ENCODE measurements at regions not wholly inside any gene's neighbourhood (a gene's known extent, or its start where the extent isn't known, plus 50 kb on each side); places are given as distances from the start of the nearest gene placed in this dataset.

DNA sequence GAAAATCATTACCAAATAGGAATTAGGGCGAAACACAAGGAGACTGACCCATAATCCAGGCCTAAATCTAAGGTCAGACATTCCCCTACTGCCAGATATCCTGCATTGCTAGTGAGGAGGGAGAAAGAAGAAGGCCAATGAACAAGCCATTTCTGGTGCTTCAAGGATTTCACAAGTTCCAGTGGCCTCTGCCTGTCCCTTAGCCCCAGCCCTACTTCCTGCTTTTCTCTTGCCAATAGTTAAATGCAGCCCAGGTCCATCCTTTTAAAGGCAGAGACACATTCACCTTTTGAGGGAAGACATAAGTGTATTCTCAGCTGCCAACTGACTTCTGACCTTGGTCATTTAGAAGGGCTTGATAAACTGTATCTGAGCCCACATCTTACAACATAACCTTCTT is 135.8 kb downstream of the ZNF621 start (continued):
- TF ChIP-seq MYNN (IDR thresholded peaks at IDR 0.05) (no peak), MYNN (CRISPR knock-in tag; IDR thresholded peaks at IDR 0.05) (no peak), ZNF778 (CRISPR knock-in tag; IDR thresholded peaks at IDR 0.05) (no peak), ZNF274 (IDR thresholded peaks at IDR 0.05; ENCODE audit: borderline replicate concordance, low read depth, low read length) (no peak)

DNA sequence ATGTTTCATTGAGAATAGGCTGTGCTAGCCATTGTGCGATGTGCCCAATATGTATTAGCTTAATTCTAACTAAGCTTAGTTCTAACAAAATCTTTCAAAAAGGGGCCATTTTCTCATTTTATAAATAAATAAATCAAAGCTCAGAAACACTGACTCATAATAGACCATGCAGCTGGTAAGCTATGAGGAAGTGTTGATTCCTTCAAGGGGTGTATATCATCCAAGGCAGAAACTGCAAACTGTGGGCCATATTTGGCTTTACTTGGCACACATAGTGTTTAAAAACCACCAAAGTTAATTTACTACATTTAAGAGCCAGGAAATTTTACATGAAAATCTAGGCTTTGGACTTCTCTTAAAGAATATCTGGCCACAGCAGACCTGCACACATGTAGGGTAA is 136.5 kb downstream of the ZNF621 start:
- no peak for ATAC-seq
- H4K20me1 ChIP-seq (replicated peaks; ENCODE audit: control insufficient read depth, insufficient read depth, low read length): no peaks in the 10 kb centered on the region
- no peak overlapping the region for H3K9ac ChIP-seq (ENCODE audit: insufficient read depth in 1 of 2, low read depth in 2 of 2, low read length in 2 of 2)
- ChIA-PET POLR2A (no interaction called here), CTCF (ENCODE audit: low intra/inter-chr PET ratio) (no interaction called here)
- in situ Hi-C loops (cut with MboI): no loop called here
- no peak overlapping the region for H3K27ac ChIP-seq (ENCODE audit: extremely low read depth, low read depth, low read length)
- intact Hi-C loops (cut with micrococcal nuclease): no loop called here
- H3K79me2 ChIP-seq (ENCODE audit: control insufficient read depth, insufficient read depth, low read length): no peaks in the 10 kb centered on the region
- 5% methylated on average over 1 of the region's 1 CpG for WGBS (ENCODE audit: insufficient coverage, low coverage, missing lambda C conversion rate)
- H3K9me1 ChIP-seq (ENCODE audit: control insufficient read depth, insufficient read depth, low read length): no peaks in the 10 kb centered on the region
- no peak overlapping the region for H3K4me3 ChIP-seq
- no peaks in the 10 kb centered on the region for H3K9me3 ChIP-seq (replicated peaks; ENCODE audit: control insufficient read depth, insufficient read depth, low read depth, low read length)
- no peaks in the 10 kb centered on the region for H3K27me3 ChIP-seq (ENCODE audit: control insufficient read depth in 2 of 2, insufficient read depth in 2 of 2, low read length in 2 of 2)
- no peak overlapping the region for H3K4me2 ChIP-seq (ENCODE audit: insufficient read depth, low read length)
- DNase-seq (ENCODE audit: extremely low read depth in 1 of 4, low spot score in 3 of 4): no peak
- H2AFZ ChIP-seq (ENCODE audit: low read depth, low read length): no peak overlapping the region
- TF ChIP-seq, protein P1, sequence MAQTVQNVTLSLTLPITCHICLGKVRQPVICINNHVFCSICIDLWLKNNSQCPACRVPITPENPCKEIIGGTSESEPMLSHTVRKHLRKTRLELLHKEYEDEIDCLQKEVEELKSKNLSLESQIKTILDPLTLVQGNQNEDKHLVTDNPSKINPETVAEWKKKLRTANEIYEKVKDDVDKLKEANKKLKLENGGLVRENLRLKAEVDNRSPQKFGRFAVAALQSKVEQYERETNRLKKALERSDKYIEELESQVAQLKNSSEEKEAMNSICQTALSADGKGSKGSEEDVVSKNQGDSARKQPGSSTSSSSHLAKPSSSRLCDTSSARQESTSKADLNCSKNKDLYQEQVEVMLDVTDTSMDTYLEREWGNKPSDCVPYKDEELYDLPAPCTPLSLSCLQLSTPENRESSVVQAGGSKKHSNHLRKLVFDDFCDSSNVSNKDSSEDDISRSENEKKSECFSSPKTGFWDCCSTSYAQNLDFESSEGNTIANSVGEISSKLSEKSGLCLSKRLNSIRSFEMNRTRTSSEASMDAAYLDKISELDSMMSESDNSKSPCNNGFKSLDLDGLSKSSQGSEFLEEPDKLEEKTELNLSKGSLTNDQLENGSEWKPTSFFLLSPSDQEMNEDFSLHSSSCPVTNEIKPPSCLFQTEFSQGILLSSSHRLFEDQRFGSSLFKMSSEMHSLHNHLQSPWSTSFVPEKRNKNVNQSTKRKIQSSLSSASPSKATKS (CRISPR knock-in tag; IDR thresholded peaks at IDR 0.05): no peak
- TF ChIP-seq CBFA2T2 (conservative IDR thresholded peaks at IDR 0.05) (no peak), EP400 (IDR thresholded peaks at IDR 0.05) (no peak), KLF16 (IDR thresholded peaks at IDR 0.05) (no peak), NFE2L1 (tag; IDR thresholded peaks at IDR 0.05; ENCODE audit: borderline replicate concordance, low read depth) (no peak)
- FAIRE-seq: no peak
- no TSS peak for BruUV-seq (replicated peaks)
- no peaks in the 10 kb centered on the region for H3K4me1 ChIP-seq (replicated peaks in 1 of 2; ENCODE audit: control insufficient read depth in 2 of 2, insufficient read depth in 2 of 2, low read length in 2 of 2)
- no peaks in the 10 kb centered on the region for H3K36me3 ChIP-seq (ENCODE audit: control insufficient read depth, insufficient read depth, low read length)
